ENCODE measurements at regions not wholly inside any gene's neighbourhood (a gene's known extent, or its start where the extent isn't known, plus 50 kb on each side); places are given as distances from the start of the nearest gene placed in this dataset.
A peak's percentile ranks its signal among the peaks of the same experiment; 100 is the strongest.

DNA sequence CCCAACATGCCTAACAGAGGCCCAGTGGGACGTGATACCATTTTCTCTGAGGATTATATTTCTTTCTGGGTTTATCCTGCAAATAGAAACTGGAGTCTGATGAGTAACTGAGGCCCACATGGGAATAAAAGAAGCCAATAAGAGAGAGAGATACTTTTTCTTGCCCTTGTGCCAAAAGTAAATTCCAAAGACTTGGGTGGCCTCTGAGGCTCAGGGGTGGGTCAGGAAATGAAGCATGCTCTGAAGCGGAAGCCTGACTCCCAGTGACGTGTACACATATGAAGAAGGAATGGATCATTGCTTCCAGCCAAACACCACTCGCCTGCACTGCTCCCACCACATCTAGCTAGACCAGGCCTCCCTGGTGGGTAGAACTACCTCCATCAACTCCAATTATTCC is 273.6 kb upstream of the NCKAP5 start:
- H3K4me3 ChIP-seq (ENCODE audit: control insufficient read depth, low read depth, low read length): no peak overlapping the region
- TF ChIP-seq, protein P1, sequence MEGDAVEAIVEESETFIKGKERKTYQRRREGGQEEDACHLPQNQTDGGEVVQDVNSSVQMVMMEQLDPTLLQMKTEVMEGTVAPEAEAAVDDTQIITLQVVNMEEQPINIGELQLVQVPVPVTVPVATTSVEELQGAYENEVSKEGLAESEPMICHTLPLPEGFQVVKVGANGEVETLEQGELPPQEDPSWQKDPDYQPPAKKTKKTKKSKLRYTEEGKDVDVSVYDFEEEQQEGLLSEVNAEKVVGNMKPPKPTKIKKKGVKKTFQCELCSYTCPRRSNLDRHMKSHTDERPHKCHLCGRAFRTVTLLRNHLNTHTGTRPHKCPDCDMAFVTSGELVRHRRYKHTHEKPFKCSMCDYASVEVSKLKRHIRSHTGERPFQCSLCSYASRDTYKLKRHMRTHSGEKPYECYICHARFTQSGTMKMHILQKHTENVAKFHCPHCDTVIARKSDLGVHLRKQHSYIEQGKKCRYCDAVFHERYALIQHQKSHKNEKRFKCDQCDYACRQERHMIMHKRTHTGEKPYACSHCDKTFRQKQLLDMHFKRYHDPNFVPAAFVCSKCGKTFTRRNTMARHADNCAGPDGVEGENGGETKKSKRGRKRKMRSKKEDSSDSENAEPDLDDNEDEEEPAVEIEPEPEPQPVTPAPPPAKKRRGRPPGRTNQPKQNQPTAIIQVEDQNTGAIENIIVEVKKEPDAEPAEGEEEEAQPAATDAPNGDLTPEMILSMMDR (IDR thresholded peaks at IDR 0.05; ENCODE audit: control insufficient read depth, insufficient read depth, low read depth, low read length, missing control alignments): no peak
- DNase-seq (ENCODE audit: low read depth): peak; percentile 89

DNA sequence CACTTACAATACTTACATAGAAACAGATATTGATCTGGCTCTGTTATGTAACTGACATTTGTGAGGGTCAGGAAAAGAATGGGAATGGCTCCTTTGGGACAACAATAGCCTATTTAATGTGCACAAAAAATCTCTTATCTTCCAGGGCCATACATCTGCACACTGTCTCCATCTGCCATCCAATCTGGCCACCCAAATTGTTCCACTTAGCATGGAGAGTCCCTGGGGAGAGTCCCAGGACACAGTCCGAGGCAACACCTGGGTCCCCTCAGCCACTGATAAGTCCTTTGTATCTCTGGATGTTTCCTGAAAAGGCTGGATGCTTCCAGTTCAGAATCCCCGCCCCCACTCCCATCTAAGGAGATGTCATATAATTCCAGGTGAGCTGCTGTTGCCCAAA is 274.2 kb upstream of the NCKAP5 start:
- H3K4me3 ChIP-seq (ENCODE audit: control insufficient read depth, low read depth, low read length): no peak overlapping the region
- TF ChIP-seq, protein P1 (IDR thresholded peaks at IDR 0.05; ENCODE audit: control insufficient read depth, insufficient read depth, low read depth, low read length, missing control alignments): no peak
- DNase-seq (ENCODE audit: low read depth): no peak

DNA sequence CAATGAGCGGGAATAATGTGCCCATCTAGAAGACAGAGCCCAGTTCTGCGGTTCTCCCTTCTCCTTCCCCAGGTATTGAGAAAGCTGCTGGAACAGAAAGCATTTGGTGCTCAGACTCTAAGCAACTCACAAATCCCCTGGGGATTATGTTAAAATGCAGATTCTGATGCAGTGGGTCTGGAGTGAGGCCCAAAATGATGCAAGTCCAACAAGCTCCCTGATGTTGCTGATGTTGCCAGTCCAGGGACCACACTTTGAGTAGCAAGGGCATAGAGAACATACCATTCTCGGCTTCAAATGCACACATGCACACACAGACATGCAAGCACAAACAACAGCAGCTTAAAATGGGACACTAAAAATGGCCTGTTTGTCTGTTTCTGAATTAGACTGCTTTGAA is 274.8 kb upstream of the NCKAP5 start:
- H3K4me3 ChIP-seq (ENCODE audit: control insufficient read depth, low read depth, low read length): no peak overlapping the region
- TF ChIP-seq, protein P1 (IDR thresholded peaks at IDR 0.05; ENCODE audit: control insufficient read depth, insufficient read depth, low read depth, low read length, missing control alignments): no peak
- DNase-seq (ENCODE audit: low read depth): no peak

DNA sequence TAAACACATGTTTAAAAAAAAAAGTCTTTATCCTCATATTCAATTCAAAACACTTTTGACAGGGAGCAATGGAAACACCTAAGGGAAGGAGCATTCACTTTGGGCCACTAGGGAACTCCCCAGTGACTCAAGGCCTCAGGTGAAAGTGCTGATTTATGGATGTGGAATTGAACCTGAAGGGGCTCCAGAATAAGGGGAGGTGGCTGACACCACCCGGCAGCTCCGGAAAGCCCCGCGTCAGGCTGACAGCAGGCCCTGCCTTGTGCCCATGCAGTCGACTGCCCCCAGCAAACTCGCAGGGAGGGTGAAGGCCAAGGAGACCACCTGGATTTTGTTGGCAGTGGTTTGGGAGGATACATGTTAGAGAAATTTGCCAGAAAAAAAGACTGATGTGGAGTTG is 275.3 kb upstream of the NCKAP5 start:
- no peak overlapping the region for H3K4me3 ChIP-seq (ENCODE audit: control insufficient read depth, low read depth, low read length)
- no peak for DNase-seq (ENCODE audit: low read depth)
- TF ChIP-seq, protein P1 (IDR thresholded peaks at IDR 0.05; ENCODE audit: control insufficient read depth, insufficient read depth, low read depth, low read length, missing control alignments): no peak

DNA sequence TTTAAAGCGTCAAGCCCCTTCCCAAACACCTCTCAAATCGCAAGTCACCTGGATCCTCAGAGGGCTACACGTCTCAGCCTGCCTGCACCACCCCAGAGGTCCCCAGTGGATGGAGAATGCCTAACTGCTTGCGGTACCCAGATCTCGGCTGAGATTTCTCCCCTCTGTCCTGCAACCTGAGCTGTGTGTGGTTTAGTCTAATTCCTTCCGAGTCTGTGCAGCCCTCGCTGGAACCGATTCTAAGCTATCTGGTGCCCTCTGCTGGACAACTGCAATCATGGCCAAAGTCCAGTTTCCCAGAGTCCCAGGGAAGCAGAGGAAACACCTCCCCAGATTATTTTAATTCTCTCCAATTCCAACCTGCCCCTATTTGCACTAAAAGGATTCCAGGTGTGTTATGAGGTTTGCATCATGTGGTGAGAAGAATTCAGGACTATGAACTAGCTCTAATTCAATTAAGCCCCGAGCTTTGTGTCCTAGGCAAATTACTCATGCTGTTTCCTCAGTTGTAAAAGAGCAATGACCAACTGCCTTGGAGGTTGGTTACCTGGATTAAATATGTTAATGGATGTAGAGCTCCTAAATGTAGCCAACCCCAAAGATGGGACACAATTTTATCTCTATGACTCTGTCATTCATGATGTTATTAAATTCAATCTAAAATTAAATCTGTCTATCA is 276.1 kb upstream of the NCKAP5 start:
- peak; percentile 33 for DNase-seq (ENCODE audit: low read depth)
- TF ChIP-seq, protein P1 (IDR thresholded peaks at IDR 0.05; ENCODE audit: control insufficient read depth, insufficient read depth, low read depth, low read length, missing control alignments): peak; percentile 86
- no peak overlapping the region for H3K4me3 ChIP-seq (ENCODE audit: control insufficient read depth, low read depth, low read length)

DNA sequence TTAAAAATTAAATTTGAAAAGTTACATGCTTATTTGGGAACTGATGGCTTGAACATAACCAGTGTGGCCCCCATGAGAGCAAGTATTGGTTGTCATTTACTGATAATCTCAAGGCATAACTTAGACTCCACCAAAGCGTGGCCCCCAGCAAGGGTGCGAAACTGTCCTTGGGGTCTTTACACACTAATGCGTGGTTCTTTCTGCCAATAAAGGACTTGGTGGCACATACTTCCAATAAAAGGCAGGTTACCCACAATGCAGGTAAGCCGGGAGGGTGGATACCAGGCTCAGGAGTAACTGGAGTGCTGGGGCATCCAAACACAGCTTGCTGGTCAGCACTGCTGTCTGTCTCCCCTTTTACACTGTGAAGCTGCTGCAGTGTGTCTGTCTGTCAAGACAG is 278.2 kb upstream of the NCKAP5 start:
- no peak overlapping the region for H3K4me3 ChIP-seq (ENCODE audit: control insufficient read depth, low read depth, low read length)
- TF ChIP-seq, protein P1 (IDR thresholded peaks at IDR 0.05; ENCODE audit: control insufficient read depth, insufficient read depth, low read depth, low read length, missing control alignments): no peak
- DNase-seq (ENCODE audit: low read depth): no peak

All from AG09309 (cell line).